IPS-NIHi7 (cell line): ENCODE measurements at regions not wholly inside any gene's neighbourhood (a gene's known extent, or its start where the extent isn't known, plus 50 kb on each side); places are given as distances from the start of the nearest gene placed in this dataset.

Experiments
- DNase-seq: peaks from one replicate; pipeline ENCODE4 v3.0.0; 2012; ENCODE audit warnings: mixed read lengths; ENCODE audit errors: extremely low spot score

- DNase-seq, result no peak
These were observed 161.2 kb downstream of the PLPP3 start for GRCh38 chr1:56418151-56418631.

GRCh38 chr1:56417646-56418045 is 161.7 kb downstream of the PLPP3 start:
- DNase-seq, result no peak

- no peak for DNase-seq
These were observed 162.9 kb downstream of the PLPP3 start for GRCh38 chr1:56416495-56416894.

- DNase-seq, result no peak
These were observed 163.6 kb downstream of the PLPP3 start for GRCh38 chr1:56415720-56416119.

- no peak for DNase-seq
These were observed 164.1 kb downstream of the PLPP3 start for GRCh38 chr1:56415258-56415657.

- DNase-seq, result no peak
These were observed 164.6 kb downstream of the PLPP3 start for GRCh38 chr1:56414728-56415224.

GRCh38 chr1:56413671-56414199 is 165.6 kb downstream of the PLPP3 start:
- no peak for DNase-seq

DNA sequence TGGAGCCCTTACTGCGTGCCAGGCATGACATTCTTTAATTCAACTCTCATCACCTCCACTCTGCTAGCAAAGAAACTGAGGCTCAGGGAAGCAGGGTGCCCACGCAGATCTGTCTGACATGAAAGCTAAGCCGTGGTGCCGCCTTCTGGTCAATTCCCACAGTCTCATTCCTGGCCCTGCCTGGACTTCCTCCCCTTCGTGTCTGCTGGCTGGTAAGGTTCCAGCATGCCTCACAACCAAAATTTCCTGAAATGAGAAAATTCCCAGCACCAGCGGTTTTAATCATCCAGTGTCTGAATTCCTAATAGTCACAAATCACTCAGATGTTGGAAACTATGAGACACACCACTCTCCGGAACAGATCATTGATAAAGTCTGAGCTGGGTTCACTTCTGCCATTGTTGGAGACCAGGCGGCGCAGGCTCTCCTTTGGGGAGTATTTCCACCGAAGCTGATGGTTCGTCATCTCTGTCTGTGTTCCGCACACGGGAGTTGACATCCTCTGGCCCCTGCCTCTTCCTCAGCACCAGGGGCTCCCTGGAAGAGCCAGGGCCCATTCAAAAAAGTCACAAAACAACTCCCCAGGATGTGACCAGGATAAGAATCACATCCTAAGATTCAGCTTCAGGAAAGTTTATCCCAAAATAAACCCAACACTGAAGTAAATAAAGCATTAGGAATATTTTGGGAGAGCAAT is 167.7 kb downstream of the PLPP3 start:
- DNase-seq, result no peak

GRCh38 chr1:56411021-56411420 is 168.3 kb downstream of the PLPP3 start:
- DNase-seq, result no peak

GRCh38 chr1:56410405-56410804 is 169.0 kb downstream of the PLPP3 start:
- DNase-seq, result no peak

DNA sequence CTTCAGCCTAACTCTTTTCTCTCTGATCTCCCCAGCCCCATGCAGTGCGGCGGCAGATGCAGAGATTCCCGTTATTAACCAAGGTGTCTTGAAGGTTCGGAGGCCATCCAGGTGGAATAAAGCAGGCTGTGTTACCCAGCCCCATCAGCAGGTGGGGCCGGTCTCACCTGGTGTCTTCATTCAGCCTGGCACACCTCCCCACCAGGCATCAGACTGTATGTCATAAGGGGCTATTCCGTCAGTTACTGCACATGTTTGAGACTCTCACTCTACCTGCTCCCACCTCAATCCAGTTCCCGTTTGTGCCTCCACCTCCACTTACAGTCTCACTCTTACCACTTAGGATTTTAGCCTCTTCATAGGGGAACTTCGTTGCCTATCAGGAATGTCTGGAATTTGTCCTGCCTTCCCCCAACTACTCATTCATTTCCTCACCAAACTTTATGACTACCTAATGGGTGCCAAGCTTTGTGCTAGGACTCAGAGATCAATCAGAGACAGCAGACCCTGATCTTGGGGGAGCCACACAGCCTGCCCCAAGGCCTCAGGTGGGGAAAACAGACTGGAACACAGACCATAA is 170.2 kb downstream of the PLPP3 start:
- peak; percentile 78 for DNase-seq

GRCh38 chr1:56406821-56407220 is 172.5 kb downstream of the PLPP3 start:
- no peak for DNase-seq

- no peak for DNase-seq
These were observed 174.8 kb downstream of the PLPP3 start for GRCh38 chr1:56404561-56405030.

DNA sequence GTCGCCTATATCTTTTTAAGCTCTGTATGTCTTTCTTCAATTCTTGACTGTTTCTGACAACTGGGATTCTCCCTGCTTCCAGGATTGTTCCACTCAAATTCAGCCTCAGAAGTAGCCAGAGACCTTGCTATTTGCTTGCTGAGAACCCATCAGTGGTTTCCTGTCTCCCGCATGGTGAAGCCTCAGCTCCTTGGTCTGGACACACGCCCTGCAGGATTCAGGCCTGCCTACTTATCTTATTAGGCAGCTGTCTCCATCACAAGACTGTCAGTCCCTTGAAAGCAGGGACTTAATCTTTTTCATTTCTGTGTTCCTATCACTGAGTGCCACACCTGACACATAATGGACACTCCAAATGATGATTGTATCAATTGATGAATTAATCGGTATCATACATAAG is 175.3 kb downstream of the PLPP3 start:
- no peak for DNase-seq

- DNase-seq, result no peak
These were observed 176.0 kb downstream of the PLPP3 start for GRCh38 chr1:56403321-56403720.

- DNase-seq, result no peak
These were observed 178.2 kb downstream of the PLPP3 start for GRCh38 chr1:56401191-56401590.

DNA sequence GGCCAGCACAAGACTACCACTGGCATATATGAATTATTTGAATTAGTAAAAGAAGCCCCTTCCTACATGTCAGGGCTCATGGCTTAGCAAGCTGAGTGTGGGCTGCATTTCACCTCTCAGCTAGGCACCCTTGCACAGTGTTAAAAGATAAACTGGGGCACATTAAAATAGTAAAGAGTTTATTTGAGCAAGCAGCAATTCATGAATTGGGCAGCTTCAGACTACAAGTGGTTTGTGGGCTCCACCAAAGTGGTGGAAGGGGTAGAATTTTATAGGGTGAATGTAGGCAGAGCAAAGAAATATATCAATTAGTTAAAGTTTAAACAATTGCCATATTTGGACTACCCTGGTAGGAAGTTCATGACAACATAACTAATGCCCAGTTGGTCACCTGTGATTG is 178.8 kb downstream of the PLPP3 start:
- no peak for DNase-seq

GRCh38 chr1:56399795-56400194 is 179.6 kb downstream of the PLPP3 start:
- DNase-seq, result no peak

- no peak for DNase-seq
These were observed 180.0 kb downstream of the PLPP3 start for GRCh38 chr1:56399326-56399725.

GRCh38 chr1:56397811-56398231 is 181.5 kb downstream of the PLPP3 start:
- no peak for DNase-seq

DNA sequence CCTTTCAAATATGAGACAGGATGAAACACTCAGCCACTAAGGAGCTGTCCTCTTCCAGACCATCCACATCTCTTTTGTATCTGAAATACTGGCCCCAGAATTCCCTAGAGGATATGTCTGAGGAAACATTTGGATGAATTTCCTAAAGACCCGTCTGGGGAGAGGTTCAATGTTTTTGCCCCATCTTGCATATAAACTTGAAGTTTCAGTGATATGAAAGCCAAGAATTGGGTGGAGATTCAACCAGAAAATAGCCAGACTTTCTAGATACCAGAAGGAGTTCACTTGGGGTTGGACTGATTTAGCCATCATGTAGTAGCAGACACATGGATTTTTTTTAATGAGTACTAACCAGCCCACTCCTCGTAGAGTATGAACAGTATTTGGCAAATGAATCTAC is 182.0 kb downstream of the PLPP3 start:
- no peak for DNase-seq

- DNase-seq, result no peak
These were observed 182.8 kb downstream of the PLPP3 start for GRCh38 chr1:56396581-56396980.

- DNase-seq, result no peak
These were observed 183.6 kb downstream of the PLPP3 start for GRCh38 chr1:56395776-56396175.
